HEK293T (cell line): ENCODE measurements at regions not wholly inside any gene's neighbourhood (a gene's known extent, or its start where the extent isn't known, plus 50 kb on each side); places are given as distances from the start of the nearest gene placed in this dataset.

Source experiments
- ARNT ChIP-seq: fragments of 450-650 bp; IDR thresholded peaks from 2 replicates; pipeline ENCODE4 v1.6.1; 2017; ENCODE audit warnings: mild to moderate bottlenecking
- BHLHE40 ChIP-seq: fragments of 450-650 bp; IDR thresholded peaks from 2 replicates; pipeline ENCODE4 v1.6.1; 2016; ENCODE audit warnings: mild to moderate bottlenecking, moderate library complexity, borderline replicate concordance
- FOXA1 ChIP-seq: fragments of 450-650 bp; IDR thresholded peaks from 2 replicates; pipeline ENCODE4 v1.6.1; 2016; ENCODE audit warnings: mild to moderate bottlenecking
- FOXM1 ChIP-seq: fragments of 450-650 bp; IDR thresholded peaks from 2 replicates; pipeline ENCODE4 v1.6.1; 2017; ENCODE audit warnings: mild to moderate bottlenecking, borderline replicate concordance
- HDGF ChIP-seq: fragments of 450-650 bp; IDR thresholded peaks from 2 replicates; pipeline ENCODE4 v1.6.1; 2017; ENCODE audit warnings: antibody characterized with exemption, borderline replicate concordance
- L3MBTL2 ChIP-seq: fragments of 450-650 bp; conservative IDR thresholded peaks from 2 replicates; pipeline ENCODE4 v1.6.1; 2016; ENCODE audit warnings: mild to moderate bottlenecking
- SP1 ChIP-seq: fragments of 450-650 bp; IDR thresholded peaks from 2 replicates; pipeline ENCODE4 v1.6.1; 2017
- TARDBP ChIP-seq: fragments of 450-650 bp; IDR thresholded peaks from 2 replicates; pipeline ENCODE4 v1.6.1; 2016
- ZNF384 ChIP-seq: fragments of 450-650 bp; IDR thresholded peaks from 2 replicates; pipeline ENCODE4 v1.6.1; 2016

GRCh38 chr12:92362785-92363184, 217.1 kb upstream of the BTG1 start:
- TF ChIP-seq TARDBP, result no peak
- TF ChIP-seq ZNF384, result no peak
- no peak for TF ChIP-seq FOXA1
- TF ChIP-seq HDGF, result no peak
- no peak for TF ChIP-seq SP1
- TF ChIP-seq L3MBTL2, result no peak
- TF ChIP-seq ARNT, result no peak
- no peak for TF ChIP-seq FOXM1
- TF ChIP-seq BHLHE40, result no peak
